Large intestine (tissue), 3 donors: ENCODE measurements at regions not wholly inside any gene's neighbourhood (a gene's known extent, or its start where the extent isn't known, plus 50 kb on each side); places are given as distances from the start of the nearest gene placed in this dataset.
"Not testable (repeated sequence)": the region's sequence is repeated elsewhere in the genome, so short reads cannot be mapped to it uniquely, and the experiment has no call there.

ENCODE experiments used
- DNase-seq, 2 donors: peaks; one replicate each; pipeline versions ENCODE4 v3.0.0 to v3.0.0-alpha.2; 2013
- H3K27ac ChIP-seq: one replicate; pipeline ENCODE4 v1.5.1; 2013; ENCODE audit warnings: low read length
- H3K27me3 ChIP-seq: 2 replicates; pipeline ENCODE4 v1.6.1; 2013; ENCODE audit warnings: low read length; ENCODE audit not compliant: control insufficient read depth, insufficient read depth
- H3K36me3 ChIP-seq: 2 replicates; pipeline ENCODE4 v1.6.1; 2013; ENCODE audit warnings: low read length; ENCODE audit not compliant: control insufficient read depth, insufficient read depth
- H3K4me1 ChIP-seq: one replicate; pipeline ENCODE4 v1.6.1; 2013; ENCODE audit warnings: low read length; ENCODE audit not compliant: control insufficient read depth, insufficient read depth
- H3K4me3 ChIP-seq: one replicate; pipeline ENCODE4 v1.5.1; 2013; ENCODE audit warnings: low read length
- H3K9me3 ChIP-seq: one replicate; pipeline ENCODE4 v1.6.1; 2013; ENCODE audit warnings: mild to moderate bottlenecking, low read depth, low read length, moderate library complexity; ENCODE audit not compliant: control insufficient read depth
- WGBS: methylation state at CpG from one replicate; pipeline ENCODE4 v1.1.5; 2013; ENCODE audit warnings: low lambda C conversion rate; ENCODE audit not compliant: insufficient coverage; 5-methylcytosine and 5-hydroxymethylcytosine counted together

DNA sequence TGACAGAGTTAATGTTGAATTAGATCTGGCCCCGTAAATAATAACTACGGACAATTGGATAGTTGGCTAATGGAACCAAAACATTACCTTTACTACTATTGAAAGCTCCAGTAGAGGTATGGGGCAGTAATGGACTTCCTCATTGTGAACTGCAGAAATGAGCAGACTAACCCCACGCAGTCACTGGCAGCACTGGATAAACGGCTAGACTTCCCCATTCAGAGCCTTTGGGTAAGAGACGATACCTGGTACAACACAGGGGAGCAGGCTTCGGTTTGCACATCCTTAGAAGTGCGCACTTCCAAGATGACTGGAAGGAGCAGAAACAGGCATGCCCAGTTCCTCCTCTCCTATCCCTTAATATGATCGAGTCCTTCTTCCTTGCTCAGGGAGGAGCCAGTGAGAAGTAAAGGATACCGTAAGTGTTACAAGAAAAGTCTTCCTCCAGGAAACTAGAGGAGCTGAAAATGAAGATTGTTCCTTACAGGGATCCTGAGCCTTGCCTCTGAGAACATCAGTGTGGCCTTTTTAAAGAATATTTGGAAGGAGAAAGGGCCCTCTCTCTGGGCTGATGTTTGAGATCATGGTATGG, 100.5 kb upstream of the NECTIN3 start:
- no CpG with 5 or more reads among the region's 9 CpGs for WGBS

DNA sequence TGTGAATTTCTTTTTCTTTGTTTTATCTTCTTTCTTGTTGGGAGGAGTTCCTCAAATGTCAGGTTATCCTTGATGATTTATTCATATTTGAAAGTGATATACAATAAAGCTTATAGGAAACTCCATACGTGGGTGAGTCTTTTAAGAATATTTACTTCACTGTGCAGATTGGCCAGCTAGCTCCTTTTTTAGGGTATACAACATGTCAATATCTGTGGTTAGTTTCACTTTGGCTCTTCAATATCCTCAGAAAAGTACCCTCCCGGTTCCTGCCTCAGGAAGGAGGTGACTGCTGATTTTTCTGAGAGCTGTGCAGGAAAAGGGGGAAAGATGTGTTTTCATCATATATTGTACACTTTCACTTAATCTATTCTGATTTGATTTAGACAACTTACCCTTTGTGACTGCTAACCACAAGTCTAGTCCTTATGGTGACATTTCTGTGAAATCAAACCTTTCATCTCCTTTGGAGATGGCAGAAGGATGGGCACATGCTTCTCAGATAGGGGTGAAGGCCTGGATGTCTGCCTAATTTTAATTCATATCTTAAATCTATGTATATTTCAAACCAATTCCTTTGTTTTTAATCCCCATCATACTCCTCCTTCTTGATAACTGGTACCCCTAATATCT, 98.2 kb upstream of the NECTIN3 start:
- WGBS = no CpG with 5 or more reads among the region's 2 CpGs
- H3K36me3 ChIP-seq = no peaks in the 10 kb centered on the region

More for the DNA sequence above, 100.5 kb upstream of the NECTIN3 start:
- H3K4me3 ChIP-seq = no peak overlapping the region
- DNase-seq = no peak
- no peaks in the 10 kb centered on the region for H3K4me1 ChIP-seq
- H3K36me3 ChIP-seq = no peaks in the 10 kb centered on the region
- no peaks in the 10 kb centered on the region for H3K27me3 ChIP-seq
- peaks cover 4% of the 10 kb centered on the region for H3K9me3 ChIP-seq
- H3K27ac ChIP-seq = no peak overlapping the region

GRCh38 chr3:110974902-110975301, 96.7 kb upstream of the NECTIN3 start:
- Histone ChIP-seq H3K9me3 (no peaks in the 10 kb centered on the region), H3K36me3 (no peaks in the 10 kb centered on the region), H3K4me3 (no peak overlapping the region), H3K4me1 (no peaks in the 10 kb centered on the region), H3K27ac (no peak overlapping the region), H3K27me3 (no peaks in the 10 kb centered on the region)
- 0% methylated on average over 1 of the region's 2 CpGs for WGBS
- peak; percentile 4 to 44 for DNase-seq

More for the DNA sequence above, 98.2 kb upstream of the NECTIN3 start:
- Histone ChIP-seq H3K27ac (no peak overlapping the region), H3K4me1 (no peaks in the 10 kb centered on the region), H3K27me3 (no peaks in the 10 kb centered on the region), H3K9me3 (peaks cover 4% of the 10 kb centered on the region), H3K4me3 (no peak overlapping the region)
- DNase-seq = no peak

GRCh38 chr3:110984456-110985250, 87.0 kb upstream of the NECTIN3 start:
- Histone ChIP-seq H3K27ac (no peak overlapping the region), H3K9me3 (no peaks in the 10 kb centered on the region), H3K27me3 (no peaks in the 10 kb centered on the region), H3K36me3 (no peaks in the 10 kb centered on the region), H3K4me1 (no peaks in the 10 kb centered on the region), H3K4me3 (no peak overlapping the region)
- WGBS = no CpG with 5 or more reads among the region's 4 CpGs
- no peak for DNase-seq

DNA sequence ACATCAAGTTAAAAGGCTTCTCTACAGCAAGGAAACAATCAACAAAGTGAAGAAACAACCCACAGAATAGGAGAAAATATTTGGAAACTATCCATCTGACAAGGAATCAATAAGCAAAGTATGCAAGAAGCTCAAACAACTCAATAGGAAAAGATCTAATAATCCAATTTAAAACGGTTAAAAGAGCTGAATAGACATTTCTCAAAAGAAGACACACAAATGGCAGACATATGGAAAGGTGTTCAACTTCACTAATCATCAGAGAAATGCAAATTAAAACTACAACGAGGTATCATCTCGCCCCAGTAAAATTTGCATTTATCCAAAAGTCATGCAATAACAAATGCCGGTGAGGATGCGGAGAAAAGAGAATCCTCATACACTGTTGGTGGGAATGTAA, 82.2 kb upstream of the NECTIN3 start:
- WGBS = 100% methylated on average over 1 of the region's 5 CpGs
- Histone ChIP-seq H3K9me3 (no peaks in the 10 kb centered on the region), H3K27me3 (no peaks in the 10 kb centered on the region)

DNA sequence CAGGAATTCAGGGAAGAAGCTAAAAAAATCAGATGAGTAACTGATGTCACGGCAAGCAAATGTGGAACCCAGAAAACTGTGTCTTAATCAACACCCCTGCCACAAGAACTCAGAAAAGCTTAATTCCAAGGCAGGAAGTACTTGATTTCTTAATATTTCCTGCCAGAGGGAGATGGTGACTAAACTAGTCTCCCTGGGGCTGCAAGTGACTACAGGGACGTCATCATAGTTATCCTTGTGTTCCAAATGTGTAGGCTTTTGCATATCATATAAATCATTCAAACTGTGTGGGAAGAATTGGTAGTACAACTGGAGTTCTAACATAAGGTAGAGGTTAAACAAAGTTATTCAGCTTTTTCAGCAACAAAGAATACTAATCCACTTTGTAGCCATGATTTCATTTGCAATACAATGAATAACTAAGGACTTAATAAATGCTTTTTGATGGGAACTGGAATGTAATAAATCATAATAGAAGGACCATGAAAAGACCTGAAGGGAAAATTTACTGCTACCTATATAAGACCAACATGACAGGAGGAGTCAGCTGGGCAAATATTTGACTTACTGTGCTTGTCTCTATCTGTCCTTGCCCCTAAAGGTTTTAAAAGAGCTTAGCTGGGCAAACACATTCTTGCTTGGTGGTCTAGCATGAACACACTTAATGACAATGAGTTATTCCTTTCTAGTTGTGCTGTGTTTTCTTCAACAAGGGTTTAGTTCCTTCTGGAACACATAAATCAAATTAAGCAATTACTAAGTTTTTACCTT, 76.0 kb upstream of the NECTIN3 start:
- no peaks in the 10 kb centered on the region for H3K4me1 ChIP-seq
- H3K27me3 ChIP-seq = no peaks in the 10 kb centered on the region
- no peaks in the 10 kb centered on the region for H3K36me3 ChIP-seq
- WGBS = 100% methylated on average over 1 of the region's 2 CpGs
- no peak for DNase-seq
- H3K4me3 ChIP-seq = no peak overlapping the region
- H3K27ac ChIP-seq = no peak overlapping the region
- no peaks in the 10 kb centered on the region for H3K9me3 ChIP-seq

More for the DNA sequence above, 82.2 kb upstream of the NECTIN3 start:
- no peak overlapping the region for H3K27ac ChIP-seq
- H3K36me3 ChIP-seq = no peaks in the 10 kb centered on the region
- no peak overlapping the region for H3K4me3 ChIP-seq
- H3K4me1 ChIP-seq = no peaks in the 10 kb centered on the region
- no peak for DNase-seq

- H3K36me3 ChIP-seq, DNase-seq, H3K9me3 ChIP-seq, H3K27me3 ChIP-seq, H3K4me3 ChIP-seq, H3K27ac ChIP-seq, H3K4me1 ChIP-seq: not testable (repeated sequence)
- no CpG with 5 or more reads among the region's 2 CpGs for WGBS
These were observed 72.8 kb upstream of the NECTIN3 start for GRCh38 chr3:110998766-110999165.

GRCh38 chr3:111006485-111006884, 65.1 kb upstream of the NECTIN3 start:
- not testable (repeated sequence) for H3K4me3 ChIP-seq, DNase-seq
- WGBS = no CpG with 5 or more reads among the region's 4 CpGs

GRCh38 chr3:111012388-111013248, 59.0 kb upstream of the NECTIN3 start:
- Histone ChIP-seq H3K27ac (no peak overlapping the region), H3K27me3 (no peaks in the 10 kb centered on the region), H3K36me3 (no peaks in the 10 kb centered on the region), H3K4me1 (no peaks in the 10 kb centered on the region), H3K9me3 (no peaks in the 10 kb centered on the region), H3K4me3 (no peak overlapping the region)
- WGBS = 33% methylated on average over 1 of the region's 7 CpGs
- peak in 1 of 2 donors; percentile 22 for DNase-seq

More at GRCh38 chr3:111006485-111006884, 65.1 kb upstream of the NECTIN3 start:
- not testable (repeated sequence) for H3K4me1 ChIP-seq, H3K36me3 ChIP-seq, H3K9me3 ChIP-seq, H3K27me3 ChIP-seq, H3K27ac ChIP-seq
